Body of pancreas (tissue), 4 donors: ENCODE measurements at regions not wholly inside any gene's neighbourhood (a gene's known extent, or its start where the extent isn't known, plus 50 kb on each side); places are given as distances from the start of the nearest gene placed in this dataset.

ENCODE experiments used
- CTCF ChIP-seq, 7 experiments: fragments of 450-650 bp in 4 of 7; fragments of 200-600 bp in 3 of 7; sonication (generic) in 3 of 7; IDR thresholded peaks; one replicate each; pipeline ENCODE4 v1.5.1; 2016 to 2019; ENCODE audit warnings: antibody characterized with exemption in 7 of 7
- POLR2A ChIP-seq, 3 donors: fragments of 450-650 bp; IDR thresholded peaks; one replicate each; pipeline ENCODE4 v1.6.1; 2016; ENCODE audit warnings: antibody characterized with exemption in 3 of 3, mild to moderate bottlenecking in 2 of 3

GRCh38 chr20:55616367-55616766 lies 389.0 kb downstream of the CBLN4 start:
- TF ChIP-seq CTCF (IDR thresholded peaks at IDR 0.05) (no peak), POLR2A (IDR thresholded peaks at IDR 0.05) (no peak)
